ENCODE measurements at regions not wholly inside any gene's neighbourhood (a gene's known extent, or its start where the extent isn't known, plus 50 kb on each side); places are given as distances from the start of the nearest gene placed in this dataset.

- H3K4me1 ChIP-seq, result no peaks in the 10 kb centered on the region
- H3K36me3 ChIP-seq, result no peaks in the 10 kb centered on the region
- DNase-seq (ENCODE audit: extremely low spot score), result no peak
- no peaks in the 10 kb centered on the region for H3K27me3 ChIP-seq
- no peak overlapping the region for H3K27ac ChIP-seq (replicated peaks in 1 of 4)
- no peaks in the 10 kb centered on the region for H3K9me3 ChIP-seq
- intact Hi-C loops (cut with DNase I), result no loop called here
- TF ChIP-seq POLR2A (IDR thresholded peaks at IDR 0.05; ENCODE audit: low read depth), result no peak
- TF ChIP-seq POLR2AphosphoS5 (IDR thresholded peaks at IDR 0.05), result no peak
- no peak for TF ChIP-seq EP300 (IDR thresholded peaks at IDR 0.05)
- no peak for TF ChIP-seq CTCF (IDR thresholded peaks at IDR 0.05)
- WGBS, result 85% methylated on average over 18 of the region's 20 CpGs
- H3K4me3 ChIP-seq, result no peak overlapping the region
These were observed 304.7 kb downstream of the QKI start for GRCh38 chr6:163719028-163719742.

DNA sequence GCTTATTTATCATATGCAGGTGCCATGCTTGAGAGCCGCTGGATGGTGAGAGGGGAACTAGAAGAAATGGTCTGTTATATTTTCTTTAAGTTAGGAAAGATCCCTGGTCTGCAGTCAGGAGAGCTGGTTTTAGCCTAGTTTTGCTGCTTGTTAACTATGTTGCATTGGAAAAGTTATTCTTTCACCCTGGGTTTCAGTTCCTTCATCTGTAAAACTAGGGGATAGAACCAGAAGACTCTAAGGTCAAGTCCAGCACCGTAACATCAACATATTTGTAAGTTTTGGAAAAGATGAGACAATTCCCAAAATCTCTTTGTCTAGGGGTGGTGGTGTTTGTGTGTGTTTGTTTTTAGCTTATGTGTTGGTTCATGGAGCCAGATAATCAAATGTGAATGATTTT is 304.0 kb downstream of the QKI start:
- Histone ChIP-seq H3K4me1 (no peaks in the 10 kb centered on the region), H3K27me3 (no peaks in the 10 kb centered on the region), H3K36me3 (no peaks in the 10 kb centered on the region), H3K4me3 (no peak overlapping the region), H3K9me3 (no peaks in the 10 kb centered on the region), H3K27ac (replicated peaks in 1 of 4) (no peak overlapping the region)
- TF ChIP-seq POLR2AphosphoS5 (IDR thresholded peaks at IDR 0.05) (no peak), CTCF (IDR thresholded peaks at IDR 0.05) (no peak), EP300 (IDR thresholded peaks at IDR 0.05) (no peak), POLR2A (IDR thresholded peaks at IDR 0.05; ENCODE audit: low read depth) (no peak)
- intact Hi-C loops (cut with DNase I), result no loop called here
- 88% methylated on average over 2 of the region's 2 CpGs for whole genome bisulfite sequencing
- DNase-seq (ENCODE audit: extremely low spot score), result no peak

DNA sequence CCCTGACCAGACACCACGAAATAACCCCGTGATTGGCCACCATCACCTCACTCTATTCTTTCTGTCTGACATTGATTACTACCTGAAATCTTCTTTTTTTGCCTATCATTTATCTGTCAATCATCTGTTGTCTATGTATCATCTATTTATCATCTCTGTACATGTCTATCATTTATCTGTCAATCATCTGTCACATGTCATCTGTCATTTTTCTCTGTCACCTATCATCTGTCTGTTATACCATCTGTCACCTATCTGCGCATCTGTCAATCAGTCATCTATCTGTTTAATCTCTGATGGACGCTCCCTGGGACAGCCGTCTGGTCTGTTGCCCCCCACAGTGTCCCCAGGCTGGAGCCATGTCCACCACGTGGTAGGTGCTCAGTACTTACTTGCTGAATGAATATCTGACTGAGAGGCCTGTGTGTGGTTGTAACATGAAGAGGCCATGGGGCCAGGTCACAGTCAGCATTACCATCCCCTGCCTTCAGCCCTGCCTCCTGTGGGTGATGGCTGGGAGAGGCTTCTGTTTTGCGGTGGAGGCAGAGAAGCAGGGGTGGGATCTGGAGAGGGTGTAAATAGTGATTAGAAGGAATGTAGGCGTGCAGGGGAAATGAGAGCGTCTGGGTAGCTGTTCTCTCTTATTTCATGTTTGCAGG is 302.7 kb downstream of the QKI start:
- Histone ChIP-seq H3K4me1 (peaks cover 8 to 10% (median 10%) of the 10 kb centered on the region in 4 donors), H3K9me3 (no peaks in the 10 kb centered on the region), H3K36me3 (no peaks in the 10 kb centered on the region), H3K27ac (replicated peaks in 1 of 4) (no peak overlapping the region), H3K4me3 (no peak overlapping the region), H3K27me3 (no peaks in the 10 kb centered on the region)
- intact Hi-C loops (cut with DNase I), result no loop called here
- no peak for TF ChIP-seq EP300 (IDR thresholded peaks at IDR 0.05)
- no peak for TF ChIP-seq POLR2A (IDR thresholded peaks at IDR 0.05; ENCODE audit: low read depth)
- TF ChIP-seq CTCF (IDR thresholded peaks at IDR 0.05), result no peak
- no peak for TF ChIP-seq POLR2AphosphoS5 (IDR thresholded peaks at IDR 0.05)
- no peak for DNase-seq (ENCODE audit: extremely low spot score)
- WGBS, result 94% methylated on average over 8 of the region's 9 CpGs

DNA sequence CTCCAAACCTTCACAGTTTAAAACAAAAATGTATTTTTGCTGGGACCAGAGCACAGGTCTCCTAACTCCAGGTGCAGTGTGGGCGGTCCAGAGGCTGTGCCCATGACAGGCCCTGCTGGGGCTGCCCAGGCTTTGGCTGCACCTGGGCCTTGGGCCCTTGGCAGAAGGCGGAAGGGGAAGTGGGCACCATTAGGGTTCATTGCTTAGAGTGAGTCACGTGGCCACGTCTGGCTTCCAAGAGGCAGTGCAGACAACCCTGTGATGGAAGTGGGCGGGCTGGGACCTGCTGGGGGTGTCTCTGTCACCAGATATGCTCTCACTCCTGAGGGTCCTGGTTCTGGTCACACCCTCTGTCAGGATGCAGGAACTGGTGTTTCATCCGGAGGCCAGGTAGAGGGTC is 302.2 kb downstream of the QKI start:
- Histone ChIP-seq H3K9me3 (no peaks in the 10 kb centered on the region), H3K36me3 (no peaks in the 10 kb centered on the region), H3K27ac (replicated peaks in 1 of 4) (no peak overlapping the region), H3K4me1 (peaks cover 14 to 16% (median 15%) of the 10 kb centered on the region in 4 donors), H3K4me3 (no peak overlapping the region), H3K27me3 (no peaks in the 10 kb centered on the region)
- WGBS, result 80% methylated on average over 4 of the region's 6 CpGs
- no peak for DNase-seq (ENCODE audit: extremely low spot score)
- intact Hi-C loops (cut with DNase I), result no loop called here
- TF ChIP-seq EP300 (IDR thresholded peaks at IDR 0.05), result no peak
- no peak for TF ChIP-seq CTCF (IDR thresholded peaks at IDR 0.05)
- no peak for TF ChIP-seq POLR2AphosphoS5 (IDR thresholded peaks at IDR 0.05)
- TF ChIP-seq POLR2A (IDR thresholded peaks at IDR 0.05; ENCODE audit: low read depth), result no peak

All from esophagus muscularis mucosa (tissue), 4 donors.